Liver (tissue), 7 donors: ENCODE measurements at regions not wholly inside any gene's neighbourhood (a gene's known extent, or its start where the extent isn't known, plus 50 kb on each side); places are given as distances from the start of the nearest gene placed in this dataset.

Source experiments
- DNase-seq: peaks from one replicate; pipeline ENCODE4 v3.0.0-alpha.2; 2017; ENCODE audit warnings: low spot score
- H3K27ac ChIP-seq, 2 donors: one replicate each; pipeline ENCODE4 v1.7.0; 2013; ENCODE audit warnings: inconsistent platforms in 2 of 2, low read length in 2 of 2, control low read depth in 1 of 2, low read depth in 1 of 2, mild to moderate bottlenecking in 1 of 2
- H3K27me3 ChIP-seq, 4 donors: one replicate each; pipeline versions ENCODE4 v1.6.1 to v1.7.0; 2013; ENCODE audit warnings: low read length in 3 of 4, inconsistent platforms in 1 of 4, mild to moderate bottlenecking in 1 of 4, moderate library complexity in 1 of 4; ENCODE audit not compliant: control insufficient read depth in 4 of 4, insufficient read depth in 4 of 4
- H3K36me3 ChIP-seq, 4 donors: one replicate each; pipeline versions ENCODE4 v1.6.1 to v1.7.0; 2013; ENCODE audit warnings: low read length in 3 of 4, mild to moderate bottlenecking in 3 of 4, low read depth in 1 of 4, moderate library complexity in 1 of 4; ENCODE audit not compliant: control insufficient read depth in 4 of 4, insufficient read depth in 3 of 4
- H3K4me1 ChIP-seq, 4 donors: one replicate each; pipeline versions ENCODE4 v1.6.1 to v1.7.0; 2013; ENCODE audit warnings: low read length in 3 of 4, mild to moderate bottlenecking in 3 of 4, moderate library complexity in 1 of 4; ENCODE audit not compliant: control insufficient read depth in 4 of 4, insufficient read depth in 4 of 4
- H3K4me3 ChIP-seq, 3 donors: one replicate each; pipeline versions ENCODE4 v1.6.1 to v1.7.0; 2013; ENCODE audit warnings: low read length in 3 of 3, control low read depth in 1 of 3, low read depth in 1 of 3, mild to moderate bottlenecking in 1 of 3
- H3K9ac ChIP-seq, 2 donors: one replicate each; pipeline ENCODE4 v1.7.0; 2013; ENCODE audit warnings: low read length in 2 of 2, mild to moderate bottlenecking in 2 of 2, moderate library complexity in 2 of 2, control low read depth in 1 of 2, low read depth in 1 of 2
- H3K9me3 ChIP-seq, 4 donors: one replicate each; pipeline versions ENCODE4 v1.6.1 to v1.7.0; 2013; ENCODE audit warnings: low read length in 3 of 4; ENCODE audit not compliant: control insufficient read depth in 4 of 4
- EGR1 ChIP-seq, 2 donors: IDR thresholded peaks; 2 replicates each; pipeline ENCODE4 v1.6.1; 2016 to 2018; ENCODE audit warnings: antibody characterized with exemption in 2 of 2, low read depth in 2 of 2
- FOXA1 ChIP-seq: IDR thresholded peaks from 2 replicates; pipeline ENCODE4 v1.6.1; 2016; ENCODE audit warnings: antibody characterized with exemption
- FOXA2 ChIP-seq: IDR thresholded peaks from 2 replicates; pipeline ENCODE4 v1.6.1; 2016; ENCODE audit warnings: antibody characterized with exemption
- HNF4G ChIP-seq: IDR thresholded peaks from 2 replicates; pipeline ENCODE4 v1.6.1; 2016; ENCODE audit warnings: antibody characterized with exemption
- JUND ChIP-seq, 2 donors: IDR thresholded peaks; 2 replicates each; pipeline ENCODE4 v1.6.1; 2016; ENCODE audit warnings: antibody characterized with exemption in 2 of 2
- NR2F2 ChIP-seq: IDR thresholded peaks from 2 replicates; pipeline ENCODE4 v1.6.1; 2016; ENCODE audit warnings: antibody characterized with exemption
- RAD21 ChIP-seq, 2 donors: IDR thresholded peaks; 2 replicates each; pipeline ENCODE4 v1.6.1; 2016; ENCODE audit warnings: antibody characterized with exemption in 2 of 2, mild to moderate bottlenecking in 2 of 2
- RXRA ChIP-seq, 2 donors: IDR thresholded peaks; 2 replicates each; pipeline ENCODE4 v1.6.1; 2017 to 2018; ENCODE audit warnings: antibody characterized with exemption in 2 of 2, mild to moderate bottlenecking in 1 of 2
- SP1 ChIP-seq: IDR thresholded peaks from 2 replicates; pipeline ENCODE4 v1.6.1; 2018; ENCODE audit warnings: antibody characterized with exemption, mild to moderate bottlenecking
- TAF1 ChIP-seq: conservative IDR thresholded peaks from 2 replicates; pipeline ENCODE4 v1.6.1; 2016; ENCODE audit warnings: antibody characterized with exemption, mild to moderate bottlenecking
- YY1 ChIP-seq: IDR thresholded peaks from 2 replicates; pipeline ENCODE4 v1.6.1; 2016; ENCODE audit warnings: antibody characterized with exemption, mild to moderate bottlenecking
- WGBS: extraction: QIAGEN DNeasy Blood & Tissue Kit; methylation state at CpG from one replicate; pipeline ENCODE4 v1.1.7; 2013; 5-methylcytosine and 5-hydroxymethylcytosine counted together
- TF ChIP-seq, protein P1 (sequence below): IDR thresholded peaks from 2 replicates; pipeline ENCODE4 v1.6.1; 2016; ENCODE audit warnings: antibody characterized with exemption
- TF ChIP-seq, protein P2 (sequence below): IDR thresholded peaks from 2 replicates; pipeline ENCODE4 v1.6.1; 2016; ENCODE audit warnings: antibody characterized with exemption
- TF ChIP-seq, protein P3 (sequence below): IDR thresholded peaks from 2 replicates; pipeline ENCODE4 v1.6.1; 2016; ENCODE audit warnings: antibody characterized with exemption, mild to moderate bottlenecking
- TF ChIP-seq, protein P4 (sequence below): IDR thresholded peaks from 2 replicates; pipeline ENCODE4 v1.6.1; 2016; ENCODE audit warnings: antibody characterized with exemption
- donor health status: healthy.
- donor health status: healthy.
- donor health status: healthy.
- donor health status: healthy.

DNA sequence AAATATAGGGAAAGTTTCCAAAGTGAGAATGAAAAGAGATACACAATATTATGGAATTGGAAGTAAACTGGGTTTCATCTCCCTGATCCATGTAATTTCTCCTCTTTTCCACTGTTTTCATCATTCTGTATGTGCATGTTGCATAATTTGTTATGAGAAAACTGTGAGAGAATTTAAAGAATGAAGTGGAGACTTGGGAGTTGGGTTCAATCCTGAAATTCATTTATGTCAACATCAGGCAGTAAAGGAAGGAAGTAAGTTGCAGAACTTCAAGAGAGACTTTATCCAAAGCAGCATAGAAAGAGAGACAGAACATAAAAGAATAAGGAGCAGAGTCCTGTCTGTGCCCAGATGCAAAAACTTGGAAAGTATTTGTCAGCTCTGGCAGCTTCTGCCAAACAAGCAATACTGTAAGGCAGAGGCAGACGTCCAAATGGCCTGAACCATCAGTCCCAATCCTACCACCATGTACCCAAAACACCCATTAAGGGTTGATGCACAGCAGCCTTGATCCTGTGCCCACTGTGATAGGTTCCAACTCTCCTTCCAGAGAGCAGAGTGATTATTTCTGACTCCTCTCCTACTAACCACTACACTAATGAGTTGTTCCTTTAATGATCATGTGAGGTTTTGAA lies 425.3 kb upstream of the CDH6 start:
- H3K27me3 ChIP-seq = no peaks in the 10 kb centered on the region
- H3K9me3 ChIP-seq = no peaks in the 10 kb centered on the region
- H3K9ac ChIP-seq = no peak overlapping the region
- H3K4me1 ChIP-seq = no peaks in the 10 kb centered on the region
- no peak for TF ChIP-seq RAD21 (IDR thresholded peaks at IDR 0.05)
- TF ChIP-seq FOXA2 = no peak
- TF ChIP-seq FOXA1 = no peak
- no peak for DNase-seq
- H3K36me3 ChIP-seq = no peaks in the 10 kb centered on the region
- no peak overlapping the region for H3K4me3 ChIP-seq
- WGBS = 32% methylated on average over 1 of the region's 1 CpG
- H3K27ac ChIP-seq = no peak overlapping the region

DNA sequence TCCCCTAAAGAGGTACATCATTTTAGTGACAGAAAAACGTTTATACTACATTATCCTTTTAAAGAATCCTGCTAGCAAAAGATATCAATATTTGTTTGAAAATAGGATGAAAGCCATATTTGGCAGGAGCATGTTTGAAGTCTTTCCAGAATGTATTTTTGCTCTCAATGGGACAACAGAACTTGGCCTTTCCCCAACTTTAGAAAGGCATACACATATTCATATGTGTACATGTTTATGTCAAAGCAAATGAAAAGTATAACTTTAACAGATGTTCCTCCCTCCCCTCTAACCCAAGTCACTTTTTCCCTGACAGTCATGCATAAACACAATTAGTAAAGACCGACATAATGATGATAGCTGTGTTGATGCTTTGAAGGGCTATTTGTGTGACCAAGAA lies 427.8 kb upstream of the CDH6 start:
- TF ChIP-seq TAF1 (no peak), FOXA2 (no peak), JUND (IDR thresholded peaks at IDR 0.05) (no peak), EGR1 (IDR thresholded peaks at IDR 0.05; ENCODE audit: low read depth in 2 of 2) (no peak), SP1 (no peak), YY1 (no peak), HNF4G (no peak), RXRA (IDR thresholded peaks at IDR 0.05) (no peak), NR2F2 (no peak)
- TF ChIP-seq, protein P1, sequence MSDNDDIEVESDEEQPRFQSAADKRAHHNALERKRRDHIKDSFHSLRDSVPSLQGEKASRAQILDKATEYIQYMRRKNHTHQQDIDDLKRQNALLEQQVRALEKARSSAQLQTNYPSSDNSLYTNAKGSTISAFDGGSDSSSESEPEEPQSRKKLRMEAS = no peak
- TF ChIP-seq, protein P2, sequence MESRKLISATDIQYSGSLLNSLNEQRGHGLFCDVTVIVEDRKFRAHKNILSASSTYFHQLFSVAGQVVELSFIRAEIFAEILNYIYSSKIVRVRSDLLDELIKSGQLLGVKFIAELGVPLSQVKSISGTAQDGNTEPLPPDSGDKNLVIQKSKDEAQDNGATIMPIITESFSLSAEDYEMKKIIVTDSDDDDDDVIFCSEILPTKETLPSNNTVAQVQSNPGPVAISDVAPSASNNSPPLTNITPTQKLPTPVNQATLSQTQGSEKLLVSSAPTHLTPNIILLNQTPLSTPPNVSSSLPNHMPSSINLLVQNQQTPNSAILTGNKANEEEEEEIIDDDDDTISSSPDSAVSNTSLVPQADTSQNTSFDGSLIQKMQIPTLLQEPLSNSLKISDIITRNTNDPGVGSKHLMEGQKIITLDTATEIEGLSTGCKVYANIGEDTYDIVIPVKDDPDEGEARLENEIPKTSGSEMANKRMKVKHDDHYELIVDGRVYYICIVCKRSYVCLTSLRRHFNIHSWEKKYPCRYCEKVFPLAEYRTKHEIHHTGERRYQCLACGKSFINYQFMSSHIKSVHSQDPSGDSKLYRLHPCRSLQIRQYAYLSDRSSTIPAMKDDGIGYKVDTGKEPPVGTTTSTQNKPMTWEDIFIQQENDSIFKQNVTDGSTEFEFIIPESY = no peak
- TF ChIP-seq, protein P3, sequence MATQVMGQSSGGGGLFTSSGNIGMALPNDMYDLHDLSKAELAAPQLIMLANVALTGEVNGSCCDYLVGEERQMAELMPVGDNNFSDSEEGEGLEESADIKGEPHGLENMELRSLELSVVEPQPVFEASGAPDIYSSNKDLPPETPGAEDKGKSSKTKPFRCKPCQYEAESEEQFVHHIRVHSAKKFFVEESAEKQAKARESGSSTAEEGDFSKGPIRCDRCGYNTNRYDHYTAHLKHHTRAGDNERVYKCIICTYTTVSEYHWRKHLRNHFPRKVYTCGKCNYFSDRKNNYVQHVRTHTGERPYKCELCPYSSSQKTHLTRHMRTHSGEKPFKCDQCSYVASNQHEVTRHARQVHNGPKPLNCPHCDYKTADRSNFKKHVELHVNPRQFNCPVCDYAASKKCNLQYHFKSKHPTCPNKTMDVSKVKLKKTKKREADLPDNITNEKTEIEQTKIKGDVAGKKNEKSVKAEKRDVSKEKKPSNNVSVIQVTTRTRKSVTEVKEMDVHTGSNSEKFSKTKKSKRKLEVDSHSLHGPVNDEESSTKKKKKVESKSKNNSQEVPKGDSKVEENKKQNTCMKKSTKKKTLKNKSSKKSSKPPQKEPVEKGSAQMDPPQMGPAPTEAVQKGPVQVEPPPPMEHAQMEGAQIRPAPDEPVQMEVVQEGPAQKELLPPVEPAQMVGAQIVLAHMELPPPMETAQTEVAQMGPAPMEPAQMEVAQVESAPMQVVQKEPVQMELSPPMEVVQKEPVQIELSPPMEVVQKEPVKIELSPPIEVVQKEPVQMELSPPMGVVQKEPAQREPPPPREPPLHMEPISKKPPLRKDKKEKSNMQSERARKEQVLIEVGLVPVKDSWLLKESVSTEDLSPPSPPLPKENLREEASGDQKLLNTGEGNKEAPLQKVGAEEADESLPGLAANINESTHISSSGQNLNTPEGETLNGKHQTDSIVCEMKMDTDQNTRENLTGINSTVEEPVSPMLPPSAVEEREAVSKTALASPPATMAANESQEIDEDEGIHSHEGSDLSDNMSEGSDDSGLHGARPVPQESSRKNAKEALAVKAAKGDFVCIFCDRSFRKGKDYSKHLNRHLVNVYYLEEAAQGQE = no peak
- TF ChIP-seq, protein P4, sequence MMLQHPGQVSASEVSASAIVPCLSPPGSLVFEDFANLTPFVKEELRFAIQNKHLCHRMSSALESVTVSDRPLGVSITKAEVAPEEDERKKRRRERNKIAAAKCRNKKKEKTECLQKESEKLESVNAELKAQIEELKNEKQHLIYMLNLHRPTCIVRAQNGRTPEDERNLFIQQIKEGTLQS = no peak
- no peaks in the 10 kb centered on the region for H3K4me1 ChIP-seq
- no peak overlapping the region for H3K27ac ChIP-seq
- DNase-seq = no peak
- H3K9ac ChIP-seq = no peak overlapping the region
- no peaks in the 10 kb centered on the region for H3K9me3 ChIP-seq
- no peak overlapping the region for H3K4me3 ChIP-seq
- 49% methylated on average over 2 of the region's 2 CpGs for WGBS
- H3K36me3 ChIP-seq = no peaks in the 10 kb centered on the region
- no peaks in the 10 kb centered on the region for H3K27me3 ChIP-seq
